ENCODE measurements at regions not wholly inside any gene's neighbourhood (a gene's known extent, or its start where the extent isn't known, plus 50 kb on each side); places are given as distances from the start of the nearest gene placed in this dataset.

DNA sequence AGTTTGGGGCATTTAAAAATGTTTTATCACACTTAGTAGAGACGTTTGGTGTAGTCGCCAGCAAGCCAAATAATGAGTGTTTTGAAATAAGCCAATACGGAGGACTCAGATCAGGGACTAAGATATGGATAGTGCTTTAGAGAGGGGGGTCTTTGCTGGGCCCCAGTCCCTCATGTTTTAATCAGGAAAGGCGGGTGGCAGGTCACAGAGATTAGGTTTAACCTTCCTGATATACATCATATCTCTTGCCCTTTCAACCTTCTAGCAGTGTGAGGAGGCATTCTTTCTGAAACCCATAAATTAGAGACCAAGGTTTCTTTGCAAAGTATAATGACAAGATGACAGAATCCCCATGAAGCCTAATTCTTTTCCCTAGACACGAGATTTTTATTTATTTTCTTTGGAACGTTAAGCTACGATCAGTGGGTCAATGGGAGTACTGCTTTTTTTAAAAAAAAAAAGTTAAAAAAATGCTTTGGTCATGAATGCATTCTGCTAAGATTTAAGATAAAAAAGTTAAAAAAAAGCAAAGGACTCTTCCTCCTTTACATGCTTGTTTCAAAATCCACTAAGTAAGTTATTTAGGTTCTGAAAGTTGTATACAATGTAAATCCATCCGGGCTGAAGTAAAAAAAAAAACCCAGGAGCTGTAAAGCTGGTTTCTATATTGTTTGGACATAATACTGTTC is 572.1 kb upstream of the SALL1 start:
- no peak for DNase-seq (ENCODE audit: low read depth)

DNA sequence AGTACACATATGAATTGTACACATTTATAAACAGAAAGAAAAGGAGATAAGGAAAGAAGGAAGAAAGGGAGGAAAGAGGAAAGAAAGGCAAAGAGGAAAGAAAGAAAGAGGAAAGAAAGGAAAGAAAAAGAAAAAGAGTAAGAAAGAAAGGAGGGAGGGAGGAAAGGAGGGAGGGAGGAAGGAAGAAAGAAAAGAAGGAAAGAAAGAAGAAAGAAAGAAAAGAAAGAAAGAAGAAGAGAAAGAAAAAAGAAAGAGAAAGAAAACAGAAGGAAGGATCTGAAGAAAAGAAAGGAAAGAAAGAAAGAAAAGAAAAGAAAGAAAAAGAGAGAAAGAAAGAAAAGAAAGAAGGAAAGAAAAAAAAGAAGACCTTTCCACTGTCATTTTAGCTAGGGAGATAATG is 571.4 kb upstream of the SALL1 start:
- DNase-seq (ENCODE audit: low read depth) = no peak

DNA sequence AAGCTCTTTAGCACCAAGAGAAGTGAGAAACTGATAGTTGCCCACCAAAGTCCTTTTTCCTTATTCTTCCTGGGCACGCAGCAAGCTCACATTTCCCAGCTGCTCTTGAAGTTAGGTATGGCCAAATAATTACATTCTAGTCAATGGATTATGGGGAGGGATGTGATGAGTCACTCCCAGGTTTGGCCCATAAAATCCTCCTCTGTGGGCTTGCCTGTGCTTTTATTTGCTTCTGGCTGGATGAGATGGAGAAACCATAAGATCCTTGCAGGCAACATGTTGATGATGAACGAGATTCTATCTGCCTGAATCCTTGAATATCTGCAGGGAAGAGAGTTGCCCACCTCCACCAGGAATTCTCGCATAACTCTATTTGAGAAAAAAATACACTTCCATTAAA is 568.3 kb upstream of the SALL1 start:
- DNase-seq (ENCODE audit: low read depth) = no peak

DNA sequence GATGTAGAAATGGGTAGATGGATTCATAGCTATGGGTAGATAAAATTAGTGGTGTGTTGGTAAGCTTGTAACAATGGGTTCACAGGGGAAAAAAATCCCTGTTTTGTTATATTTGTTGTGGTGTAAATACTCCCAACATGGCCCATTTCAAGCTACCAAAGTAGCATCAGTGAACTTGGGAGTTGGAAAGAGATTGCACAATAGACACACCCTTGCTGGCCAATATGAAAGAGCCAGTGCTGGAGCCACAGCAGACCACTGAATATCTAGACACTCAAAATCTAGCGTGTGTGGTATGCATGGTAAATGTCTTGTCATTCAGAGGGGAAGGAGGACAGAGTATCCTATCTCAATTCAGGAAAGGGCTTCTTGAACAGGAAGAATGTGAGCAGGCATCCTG is 565.1 kb upstream of the SALL1 start:
- no peak for DNase-seq (ENCODE audit: low read depth)

DNA sequence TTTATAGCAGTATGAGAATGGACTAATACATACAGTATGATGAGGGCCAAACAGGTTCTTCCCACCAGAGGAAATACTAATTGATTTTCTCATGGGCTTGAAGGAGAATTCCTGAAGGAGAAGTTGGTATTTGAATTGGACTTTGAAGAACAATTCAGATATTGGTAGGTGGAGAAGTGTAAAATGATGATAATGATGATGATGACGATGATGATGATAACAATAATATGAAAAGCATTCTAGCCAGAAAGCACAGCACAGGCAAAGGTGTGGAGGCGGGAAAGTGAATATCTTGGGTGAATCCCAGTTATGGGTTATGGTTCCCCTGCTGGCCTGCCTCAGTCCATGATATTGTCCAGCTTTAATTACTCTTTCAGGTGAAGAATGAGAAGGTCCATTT is 562.4 kb upstream of the SALL1 start:
- no peak for DNase-seq (ENCODE audit: low read depth)

DNA sequence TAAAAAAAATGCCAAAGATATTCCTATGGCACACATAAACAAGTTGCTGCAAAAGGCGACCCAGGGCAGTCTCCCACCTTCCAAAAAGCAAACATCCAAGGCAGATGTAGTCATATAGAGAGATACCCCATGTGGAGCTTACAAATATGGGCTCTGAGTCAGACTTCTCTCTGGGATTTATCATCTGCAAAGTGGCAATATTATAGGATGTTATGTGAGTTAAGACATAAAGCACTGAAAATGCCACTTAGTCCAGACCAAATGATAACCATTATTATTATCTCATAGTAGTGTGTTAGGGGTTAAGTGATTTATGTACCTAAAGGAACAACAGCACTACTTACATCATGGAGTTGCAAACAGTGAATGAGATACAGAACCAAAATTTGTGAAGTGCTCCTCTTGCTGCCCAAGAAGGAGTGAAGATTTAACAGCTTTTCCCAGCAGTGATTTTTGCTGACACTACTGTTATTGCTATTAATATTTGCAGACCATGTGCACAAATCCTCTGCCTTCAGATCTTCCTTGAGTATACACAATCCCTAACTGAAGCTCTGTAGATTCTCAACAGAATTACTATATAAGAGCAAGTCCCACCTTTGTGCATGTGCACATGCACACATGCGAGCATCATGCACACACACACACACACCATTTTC is 560.0 kb upstream of the SALL1 start:
- DNase-seq (ENCODE audit: low read depth) = no peak

DNA sequence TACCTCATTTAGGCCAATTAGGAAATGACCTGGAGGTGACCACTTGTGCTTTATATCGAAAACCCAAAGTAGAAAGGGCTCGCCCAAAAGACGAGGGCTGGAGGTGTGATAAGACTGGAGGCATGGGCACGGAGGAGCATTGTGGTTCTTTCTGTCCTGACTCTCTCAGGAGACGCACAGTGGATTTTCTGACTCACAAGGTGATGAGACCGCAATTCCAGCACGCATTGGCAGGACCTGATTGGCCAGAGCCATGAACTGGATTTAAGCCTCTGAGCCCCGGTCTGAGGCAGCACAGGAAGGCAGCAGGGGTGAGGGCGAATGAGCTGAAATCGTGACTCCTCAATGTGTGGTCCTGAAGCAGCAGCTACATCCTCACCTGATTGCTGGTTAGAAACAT is 559.1 kb upstream of the SALL1 start:
- no peak for DNase-seq (ENCODE audit: low read depth)

DNA sequence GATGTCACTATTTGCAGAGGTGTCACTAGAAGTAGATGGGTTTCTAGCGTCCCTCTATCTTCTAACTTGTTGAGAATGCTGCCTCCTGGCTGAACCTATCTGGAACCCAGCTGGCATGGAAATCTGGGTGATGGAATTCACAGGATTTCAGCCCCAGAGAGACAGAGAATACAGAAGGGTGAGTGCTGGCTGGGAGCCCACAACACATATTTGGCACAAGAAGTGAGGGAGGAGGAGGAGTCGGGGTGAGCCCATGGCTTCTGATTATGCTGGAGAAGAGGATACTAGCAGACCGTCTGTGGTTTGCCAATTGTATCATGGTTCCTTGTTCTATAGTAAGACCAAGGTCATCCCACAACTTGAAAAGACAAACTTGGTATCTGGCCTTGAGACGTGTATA is 557.8 kb upstream of the SALL1 start:
- no peak for DNase-seq (ENCODE audit: low read depth)

DNA sequence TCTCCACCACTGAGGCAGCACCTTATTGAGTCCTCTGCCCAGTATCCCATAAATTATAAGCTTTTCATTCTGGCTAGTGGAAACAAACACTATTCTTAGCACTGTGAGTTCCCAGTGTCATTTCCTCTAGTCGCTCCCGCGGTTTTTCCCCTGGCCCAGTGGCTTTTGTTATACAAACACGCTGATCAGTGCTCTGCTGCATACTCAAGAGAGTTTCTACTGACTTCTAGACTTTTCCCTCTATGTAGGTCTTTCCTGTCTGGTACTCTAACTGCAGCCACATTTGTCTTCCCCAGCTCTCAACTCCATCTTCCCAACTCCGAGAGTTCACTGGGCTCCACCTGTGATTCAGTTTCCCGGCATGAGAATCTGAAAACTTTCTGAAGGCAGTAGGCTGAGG is 556.6 kb upstream of the SALL1 start:
- DNase-seq (ENCODE audit: low read depth) = no peak

DNA sequence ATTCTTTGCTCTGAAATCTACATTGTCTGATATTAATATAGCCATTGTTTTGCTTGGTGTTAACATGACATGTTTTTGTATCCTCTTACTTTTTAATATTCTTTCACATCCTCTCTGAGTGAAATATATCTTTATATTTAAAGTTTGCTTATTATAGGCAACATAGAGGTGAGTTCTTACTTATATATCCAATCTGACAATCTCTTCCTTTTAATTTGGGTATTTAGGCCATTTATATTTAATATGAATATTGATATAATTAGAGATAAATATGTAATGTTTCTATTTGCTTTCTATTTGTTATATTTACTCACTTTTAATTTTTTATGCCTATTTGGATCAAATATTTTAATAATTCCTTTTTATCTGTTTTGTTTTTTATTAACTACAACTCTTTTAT is 554.1 kb upstream of the SALL1 start:
- DNase-seq (ENCODE audit: low read depth) = no peak

DNA sequence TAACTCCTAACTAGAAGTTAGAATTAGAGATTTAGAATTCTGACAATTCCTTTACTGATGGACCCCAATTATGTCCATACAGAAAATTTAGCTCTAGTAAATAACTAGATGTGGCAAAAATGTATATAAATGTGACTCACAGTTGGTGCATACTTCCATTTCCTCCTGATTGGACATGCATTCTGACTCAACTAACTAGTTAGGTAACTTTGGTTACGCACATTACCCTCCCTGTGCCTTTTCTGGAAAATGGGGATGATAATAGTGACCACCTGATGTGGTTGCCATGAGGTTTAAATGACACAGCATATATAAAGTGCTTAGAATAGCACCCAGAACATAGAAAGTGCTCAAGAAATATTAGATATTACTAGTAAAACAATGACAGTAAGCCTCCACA is 550.0 kb upstream of the SALL1 start:
- DNase-seq (ENCODE audit: low read depth) = peak; percentile 2

DNA sequence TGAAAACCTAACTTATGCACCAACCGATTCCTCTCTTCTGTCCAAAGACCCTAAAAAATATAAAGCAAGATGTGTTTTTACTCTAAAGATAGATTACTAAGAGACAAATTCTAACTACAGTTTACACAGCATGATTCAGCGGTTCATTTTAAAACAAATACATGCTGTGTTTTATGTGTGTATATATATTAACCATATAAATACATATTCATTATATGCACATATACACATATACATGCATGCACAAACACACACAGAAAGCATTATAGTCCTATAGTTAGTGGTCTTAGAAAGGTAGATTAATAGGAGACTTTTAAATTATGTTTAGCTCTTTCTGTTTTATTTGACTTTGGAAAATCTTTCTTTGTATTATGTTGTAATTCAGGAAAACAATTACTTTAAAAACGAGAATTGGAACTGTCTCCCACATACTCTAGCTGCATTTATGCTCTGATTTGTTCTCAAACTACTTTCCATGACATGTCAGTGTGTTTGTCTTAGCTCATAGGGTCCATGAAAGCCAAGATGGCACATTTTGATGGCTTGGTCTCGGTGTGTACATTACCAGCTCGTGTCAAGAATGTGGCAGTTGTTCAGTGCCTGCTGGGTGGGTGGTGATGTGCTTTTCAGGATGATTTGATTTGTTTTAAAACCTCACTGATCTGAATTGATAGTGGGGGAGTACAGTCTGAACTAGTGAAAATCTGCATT is 548.8 kb upstream of the SALL1 start:
- no peak for DNase-seq (ENCODE audit: low read depth)

DNA sequence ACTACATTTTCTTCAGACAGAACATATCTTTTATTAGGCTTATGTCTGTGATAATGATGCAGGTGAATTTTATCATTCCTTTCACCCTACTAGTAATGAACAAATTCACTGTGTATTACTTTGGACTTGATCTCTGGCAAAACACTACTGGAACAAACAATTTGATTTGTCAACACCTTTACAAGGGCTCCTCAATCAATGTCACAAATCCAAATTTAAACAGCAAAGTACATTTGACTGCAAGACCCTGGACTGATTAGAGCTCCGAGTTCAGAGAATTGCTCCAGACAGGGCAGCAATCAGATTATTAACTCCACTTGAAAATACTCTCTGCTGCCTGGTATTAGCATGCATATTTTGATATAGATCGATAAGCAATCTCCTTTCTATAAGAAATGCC is 547.6 kb upstream of the SALL1 start:
- no peak for DNase-seq (ENCODE audit: low read depth)

DNA sequence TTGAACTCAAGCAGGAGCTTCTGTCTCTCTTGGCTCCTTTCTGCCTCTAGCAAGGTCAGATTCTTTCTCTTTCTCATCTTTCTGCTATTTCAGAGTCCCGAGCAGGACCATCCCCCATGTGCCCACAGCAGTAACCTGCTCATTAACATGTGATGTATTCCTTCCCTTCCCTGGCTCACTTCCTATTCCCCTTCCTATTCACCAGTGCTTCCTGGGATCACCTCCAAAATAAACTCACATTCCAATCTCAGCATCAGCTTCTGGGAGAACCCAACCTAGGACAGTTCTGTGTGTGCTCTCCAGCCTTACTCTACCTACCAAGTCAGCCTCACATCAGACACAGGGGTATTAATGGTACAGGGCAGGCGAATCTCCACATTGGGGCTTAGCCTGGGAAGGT is 546.4 kb upstream of the SALL1 start:
- DNase-seq (ENCODE audit: low read depth) = no peak

DNA sequence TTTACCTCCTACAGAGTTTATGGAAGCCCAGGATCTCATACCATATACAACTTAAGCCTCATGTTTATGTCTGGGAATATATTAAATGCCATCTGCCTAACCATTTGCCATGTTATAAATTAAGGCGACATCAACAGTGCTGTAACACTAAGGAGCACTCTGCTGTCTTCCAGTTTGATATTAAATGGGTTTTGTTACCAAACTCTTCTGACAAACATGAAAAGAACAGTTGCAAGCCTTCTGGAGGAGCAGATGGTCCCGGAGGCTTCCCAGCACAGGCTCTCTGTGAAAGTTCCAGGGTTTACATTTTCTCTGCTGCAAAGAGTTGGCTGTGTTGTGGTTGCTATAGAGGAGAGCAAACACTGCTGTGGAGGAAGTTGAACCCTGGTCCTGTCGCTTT is 545.3 kb upstream of the SALL1 start:
- no peak for DNase-seq (ENCODE audit: low read depth)

DNA sequence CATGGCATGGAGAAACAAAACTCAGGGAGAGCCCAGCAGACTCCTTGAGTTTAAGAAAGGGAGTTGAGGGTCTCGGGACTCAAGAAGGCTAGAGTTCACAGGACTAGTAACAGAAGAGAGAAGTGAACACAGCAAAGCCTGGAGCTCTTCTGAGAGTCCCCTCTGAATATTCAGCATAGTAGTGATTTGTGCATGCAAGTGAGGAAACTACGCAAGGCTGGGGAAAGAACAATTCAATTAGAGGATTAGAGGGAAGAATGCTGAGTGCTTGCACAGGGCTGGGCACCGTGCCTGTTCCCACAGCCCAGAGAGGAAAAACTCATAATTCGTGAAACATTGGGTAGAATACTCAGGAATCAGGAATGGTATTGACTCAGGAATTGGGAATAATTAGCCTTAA is 540.0 kb upstream of the SALL1 start:
- DNase-seq (ENCODE audit: low read depth) = no peak

DNA sequence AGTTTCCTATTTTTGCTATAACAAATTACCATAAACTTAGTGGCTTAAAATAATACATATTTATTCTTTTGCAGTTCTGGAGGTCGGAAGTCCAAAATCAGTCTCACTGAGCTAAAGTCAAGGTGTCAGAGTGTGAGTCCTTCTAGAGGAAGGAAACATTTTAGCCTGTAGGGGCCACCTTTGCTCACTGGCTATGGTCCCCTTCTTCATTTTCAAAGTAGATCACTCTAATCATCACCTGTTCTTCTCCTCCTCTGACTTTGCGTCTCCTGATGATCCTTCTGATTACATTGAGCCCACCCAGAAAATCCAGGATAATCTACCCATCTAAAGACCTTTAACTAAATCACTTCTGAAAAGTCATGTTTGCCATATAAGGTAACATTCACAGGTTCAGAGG is 534.4 kb upstream of the SALL1 start:
- no peak for DNase-seq (ENCODE audit: low read depth)

DNA sequence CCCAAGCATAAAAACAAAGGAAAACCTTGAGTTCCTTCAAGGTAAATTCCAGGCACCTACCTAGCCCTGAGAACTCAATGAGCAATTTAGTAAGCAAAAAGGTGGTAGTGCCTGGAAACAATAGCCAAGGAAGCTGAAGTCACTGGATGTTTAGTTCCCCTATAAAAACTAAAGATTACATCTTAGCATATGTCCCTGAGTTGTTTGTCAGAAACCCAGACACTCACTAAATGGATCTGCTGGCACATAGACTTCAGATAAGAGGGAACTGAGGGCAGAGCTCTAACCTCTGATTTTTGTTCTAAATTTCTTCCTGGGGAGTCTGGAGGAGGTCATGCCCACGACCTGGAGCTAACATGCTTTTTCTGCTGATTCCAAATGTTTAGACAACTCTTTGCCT is 532.8 kb upstream of the SALL1 start:
- no peak for DNase-seq (ENCODE audit: low read depth)

DNA sequence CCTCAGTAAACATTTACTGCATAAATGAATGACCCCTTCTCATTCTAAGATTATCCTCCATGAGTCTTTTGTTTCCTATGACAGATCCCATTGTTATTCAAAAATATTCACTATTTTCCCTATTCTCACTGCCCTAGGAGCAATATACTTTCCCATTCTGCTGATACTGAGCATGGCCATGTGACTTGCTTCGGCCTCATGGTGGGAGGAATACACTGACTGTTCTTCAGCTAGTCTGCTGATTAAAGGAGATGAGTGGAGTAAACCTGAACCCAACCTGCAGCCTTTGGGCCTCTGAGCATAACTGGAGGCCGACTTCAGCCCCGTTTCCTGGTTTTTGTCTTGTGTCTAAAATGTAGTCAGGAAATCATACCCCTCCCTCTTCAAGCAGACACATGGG is 531.8 kb upstream of the SALL1 start:
- no peak for DNase-seq (ENCODE audit: low read depth)

DNA sequence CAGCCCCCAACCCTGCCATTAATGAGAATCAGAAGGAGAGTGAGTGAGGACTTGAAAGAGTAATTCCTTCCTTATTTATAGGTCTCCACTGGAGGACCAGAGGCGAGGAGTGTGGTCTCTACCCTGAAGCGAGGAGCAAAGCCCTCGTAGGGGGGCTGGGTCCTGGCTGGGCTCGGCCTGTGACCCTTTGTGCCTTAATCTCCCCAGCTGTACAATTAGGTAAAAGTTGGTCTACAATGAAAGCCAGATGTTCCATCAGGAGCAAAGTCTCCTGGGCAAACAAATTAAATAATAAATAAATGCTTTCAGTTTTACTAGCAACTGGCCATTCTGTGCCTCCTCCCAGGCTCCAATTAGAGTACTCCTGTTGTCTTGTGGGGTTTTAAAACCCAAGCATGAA is 523.5 kb upstream of the SALL1 start:
- no peak for DNase-seq (ENCODE audit: low read depth)

DNA sequence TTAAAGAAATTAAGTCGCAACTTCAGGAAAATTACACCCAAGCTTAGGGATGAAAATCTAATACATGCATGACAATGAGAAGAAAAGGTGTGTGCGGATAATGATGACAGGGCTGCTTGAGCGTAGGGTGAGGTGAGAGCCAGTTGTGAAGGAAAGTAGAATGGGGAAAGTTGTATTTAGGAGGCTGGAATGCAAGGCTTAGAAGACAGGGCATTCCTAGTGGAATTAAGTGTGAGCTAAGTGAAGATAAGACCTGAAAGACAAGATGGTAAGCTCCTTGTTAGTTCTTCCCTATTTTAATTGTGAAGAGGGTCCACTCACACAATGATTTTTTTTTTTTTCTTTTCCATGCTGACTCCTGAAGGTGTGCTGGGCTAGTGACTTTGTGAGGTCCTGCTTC is 519.5 kb upstream of the SALL1 start:
- DNase-seq (ENCODE audit: low read depth) = no peak

DNA sequence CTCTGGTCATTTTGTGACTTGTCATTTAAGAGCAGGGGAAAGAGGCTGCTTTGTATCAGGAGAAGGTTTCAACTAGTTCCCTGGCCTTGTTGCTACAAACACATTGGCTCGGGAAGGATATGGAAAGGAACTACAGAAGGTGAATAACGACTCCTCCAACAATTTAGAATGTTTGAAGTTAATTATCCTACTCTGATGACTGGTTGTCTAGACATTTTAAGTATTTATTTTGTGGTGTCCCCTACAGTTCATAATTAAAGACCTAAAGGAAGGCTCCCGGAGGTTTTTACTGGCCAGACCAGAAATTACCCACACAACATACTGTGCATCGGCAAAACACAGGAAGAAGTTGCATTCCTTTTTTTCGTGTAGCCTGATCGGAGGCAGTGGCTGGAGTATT is 515.8 kb upstream of the SALL1 start:
- DNase-seq (ENCODE audit: low read depth) = no peak

DNA sequence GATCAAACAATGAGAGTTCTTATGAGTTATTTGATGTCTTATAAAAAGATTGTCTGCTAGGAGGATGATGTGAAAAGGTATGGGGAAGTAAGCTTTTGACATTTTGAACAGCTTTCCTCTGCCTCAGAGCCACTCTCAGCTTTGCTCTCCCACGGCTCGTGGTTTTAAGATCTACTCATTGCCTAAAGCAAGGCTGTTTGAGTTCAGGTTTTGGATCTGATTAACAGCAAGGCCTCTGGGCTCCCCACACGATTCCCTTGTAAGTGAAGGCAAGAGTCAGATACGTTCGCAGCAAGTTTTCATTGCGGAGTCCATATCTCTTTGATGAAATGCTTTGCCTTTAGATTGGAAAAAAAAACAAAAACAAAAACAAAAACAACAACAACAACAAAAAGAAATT is 515.0 kb upstream of the SALL1 start:
- no peak for DNase-seq (ENCODE audit: low read depth)

Data from ELR (cell line).